A549 (cell line): ENCODE measurements at regions not wholly inside any gene's neighbourhood (a gene's known extent, or its start where the extent isn't known, plus 50 kb on each side); places are given as distances from the start of the nearest gene placed in this dataset.

Source experiments
- ATAC-seq, 2 experiments: fragments of 200-7000 bp in 1 of 2; fragments of >200 bp in 1 of 2; cut with Nextera tagmentation in 1 of 2; cut with Tn5 transposase in 1 of 2; 3 replicates each; pipeline versions ENCODE4 v1.8.0 to v1.9.1; 2018 to 2020; ENCODE audit warnings: mild to moderate bottlenecking in 1 of 2, moderate library complexity in 1 of 2
- CTCF ChIA-PET: fragments of 300-600 bp; sonication (Branson Sonifier 250); formaldehyde crosslinking; extraction: SDS; loops from one replicate; lab custom pipeline; 2021; ENCODE audit warnings: antibody characterized with exemption, inconsistent platforms; lab: Yijun Ruan, JAX
- POLR2A ChIA-PET: fragments of 350-600 bp; formaldehyde crosslinking; extraction: SDS; loops from one replicate; lab custom pipeline; 2021; ENCODE audit warnings: antibody characterized with exemption, inconsistent platforms; lab: Yijun Ruan, JAX
- DNase-seq, 2 experiments: peaks; one replicate each; pipeline versions ENCODE4 v3.0.0 to v3.0.0-alpha.2; 2011 to 2016; ENCODE audit warnings: low read depth in 1 of 2, low spot score in 1 of 2
- FAIRE-seq: peaks from 2 replicates; lab custom pipeline; 2011; peaks lifted over from hg19 to GRCh38; lab: Jason Lieb, UNC
- H3K27ac ChIP-seq, 2 experiments: fragments of >200 bp; sonication (Bioruptor Twin); formaldehyde crosslinking; 3 replicates each; pipeline ENCODE4 v1.5.1; 2016 to 2017
- H3K4me1 ChIP-seq: fragments of >200 bp; sonication (Bioruptor Twin); formaldehyde crosslinking; 3 replicates; pipeline ENCODE4 v1.6.1; 2016
- H3K4me2 ChIP-seq: fragments of >200 bp; sonication (Bioruptor Twin); formaldehyde crosslinking; 3 replicates; pipeline ENCODE4 v1.6.1; 2016
- H3K4me3 ChIP-seq: fragments of >200 bp; sonication (Bioruptor Twin); formaldehyde crosslinking; 3 replicates; pipeline ENCODE4 v1.5.1; 2016
- H3K9me3 ChIP-seq: fragments of >200 bp; sonication (Bioruptor Twin); formaldehyde crosslinking; 3 replicates; pipeline ENCODE4 v1.6.1; 2016
- ATOH8 ChIP-seq: fragments of 250-450 bp; sonication (Bioruptor Pico); IDR thresholded peaks from 2 replicates; pipeline ENCODE4 v1.5.0; 2020; ENCODE audit warnings: low read depth, mild to moderate bottlenecking, moderate library complexity
- CBX2 ChIP-seq: fragments of 200-600 bp; sonication (generic); IDR thresholded peaks from 2 replicates; pipeline ENCODE4 v1.6.1; 2016; ENCODE audit warnings: low read depth, mild to moderate bottlenecking, borderline replicate concordance
- EHF ChIP-seq: fragments of 250-450 bp; sonication (Bioruptor Pico); IDR thresholded peaks from 2 replicates; pipeline ENCODE4 v1.5.0; 2020; ENCODE audit warnings: mild to moderate bottlenecking
- ELK1 ChIP-seq: fragments of 150-350 bp; IDR thresholded peaks from 2 replicates; pipeline ENCODE4 v1.6.1; 2014; ENCODE audit warnings: low read depth, mild to moderate bottlenecking, low read length
- FOXS1 ChIP-seq: fragments of 250-450 bp; sonication (Bioruptor Pico); IDR thresholded peaks from 2 replicates; pipeline ENCODE4 v1.5.0; 2020; ENCODE audit warnings: mild to moderate bottlenecking, moderate library complexity
- GATA3 ChIP-seq: IDR thresholded peaks from 2 replicates; pipeline ENCODE4 v1.6.1; 2012; ENCODE audit warnings: borderline replicate concordance
- HES2 ChIP-seq: fragments of >200 bp; sonication (Bioruptor Twin); formaldehyde crosslinking; IDR thresholded peaks from 2 replicates; pipeline ENCODE4 v1.6.1; 2016
- HOXA7 ChIP-seq: fragments of 250-450 bp; sonication (Bioruptor Pico); IDR thresholded peaks from 2 replicates; pipeline ENCODE4 v1.5.0; 2020; ENCODE audit warnings: mild to moderate bottlenecking, moderate library complexity
- HOXB5 ChIP-seq: fragments of 250-450 bp; sonication (Bioruptor Pico); IDR thresholded peaks from 2 replicates; pipeline ENCODE4 v1.5.0; 2020; ENCODE audit warnings: mild to moderate bottlenecking, moderate library complexity
- KDM1A ChIP-seq: fragments of 200-600 bp; sonication (generic); IDR thresholded peaks from 2 replicates; pipeline ENCODE4 v1.6.1; 2016; ENCODE audit warnings: low read depth, mild to moderate bottlenecking
- KDM5A ChIP-seq: fragments of 200-600 bp; sonication (generic); IDR thresholded peaks from 2 replicates; pipeline ENCODE4 v1.6.1; 2016; ENCODE audit warnings: antibody characterized with exemption, mild to moderate bottlenecking
- MAFK ChIP-seq: fragments of 450-650 bp; IDR thresholded peaks from 2 replicates; pipeline ENCODE4 v1.6.1; 2014; ENCODE audit not compliant: partially characterized antibody
- MAX ChIP-seq: IDR thresholded peaks from 2 replicates; pipeline ENCODE4 v1.6.1; 2012
- MYC ChIP-seq: IDR thresholded peaks from 2 replicates; pipeline ENCODE4 v1.6.1; 2012; ENCODE audit warnings: mild to moderate bottlenecking, inconsistent platforms, low read length, improper control_type of control experiment, borderline replicate concordance
- NFE2L2 ChIP-seq: fragments of 150-350 bp; conservative IDR thresholded peaks from 2 replicates; pipeline ENCODE4 v1.6.1; 2014; ENCODE audit warnings: low read length
- PHF8 ChIP-seq: fragments of 200-600 bp; sonication (generic); IDR thresholded peaks from 2 replicates; pipeline ENCODE4 v1.6.1; 2016; ENCODE audit warnings: low read depth, mild to moderate bottlenecking, antibody characterized with exemption, moderate library complexity, borderline replicate concordance
- POLR2AphosphoS2 ChIP-seq: conservative IDR thresholded peaks from 2 replicates; pipeline ENCODE4 v1.6.1; 2012; ENCODE audit warnings: low read length, improper control_type of control experiment, inconsistent platforms
- RAD21 ChIP-seq, 2 experiments: fragments of >200 bp in 1 of 2; sonication (Bioruptor Twin) in 1 of 2; formaldehyde crosslinking in 1 of 2; IDR thresholded peaks in 1 of 2; conservative IDR thresholded peaks in 1 of 2; 2 replicates in 1 of 2; 3 replicates in 1 of 2; pipeline ENCODE4 v1.6.1; 2012 to 2018; ENCODE audit warnings: inconsistent platforms in 1 of 2
- RCOR1 ChIP-seq: fragments of 150-350 bp; IDR thresholded peaks from 2 replicates; pipeline ENCODE4 v1.6.1; 2014; ENCODE audit warnings: antibody characterized with exemption, low read length, low read depth
- RFX5 ChIP-seq: fragments of 450-650 bp; IDR thresholded peaks from 2 replicates; pipeline ENCODE4 v1.7.1; 2014; ENCODE audit warnings: antibody characterized with exemption, mild to moderate bottlenecking, moderate library complexity
- RNF2 ChIP-seq: fragments of 200-600 bp; sonication (generic); IDR thresholded peaks from 2 replicates; pipeline ENCODE4 v1.6.1; 2016; ENCODE audit warnings: low read depth, mild to moderate bottlenecking, antibody characterized with exemption, moderate library complexity, borderline replicate concordance
- SREBF2 ChIP-seq: fragments of 450-650 bp; IDR thresholded peaks from 2 replicates; pipeline ENCODE4 v1.6.1; 2014; ENCODE audit warnings: mild to moderate bottlenecking, moderate library complexity
- TP53 ChIP-seq: fragments of 250-450 bp; sonication (Bioruptor Pico); IDR thresholded peaks from 2 replicates; pipeline ENCODE4 v1.5.0; 2021; ENCODE audit warnings: mild to moderate bottlenecking, moderate library complexity
- ZC3H11A ChIP-seq: fragments of 450-650 bp; IDR thresholded peaks from 2 replicates; pipeline ENCODE4 v1.6.1; 2014; ENCODE audit warnings: antibody characterized with exemption, mild to moderate bottlenecking
- ZSCAN20 ChIP-seq: fragments of 250-450 bp; sonication (Bioruptor Pico); IDR thresholded peaks from 2 replicates; pipeline ENCODE4 v1.8.0; 2022; ENCODE audit warnings: mild to moderate bottlenecking, moderate library complexity
- WGBS: methylation state at CpG from one replicate; pipeline ENCODE4 v1.1.6; 2017; ENCODE audit errors: missing lambda C conversion rate; 5-methylcytosine and 5-hydroxymethylcytosine counted together
- TF ChIP-seq, protein P1 (sequence below): IDR thresholded peaks from 2 replicates; pipeline ENCODE4 v1.6.1; 2012
- TF ChIP-seq, protein P2 (sequence below): fragments of >200 bp; sonication (Bioruptor Twin); formaldehyde crosslinking; IDR thresholded peaks from 3 replicates; pipeline ENCODE4 v1.6.1; 2016
- TF ChIP-seq, protein P3 (sequence below): fragments of 450-650 bp; IDR thresholded peaks from 2 replicates; pipeline ENCODE4 v1.6.1; 2014; ENCODE audit warnings: antibody characterized with exemption

DNA sequence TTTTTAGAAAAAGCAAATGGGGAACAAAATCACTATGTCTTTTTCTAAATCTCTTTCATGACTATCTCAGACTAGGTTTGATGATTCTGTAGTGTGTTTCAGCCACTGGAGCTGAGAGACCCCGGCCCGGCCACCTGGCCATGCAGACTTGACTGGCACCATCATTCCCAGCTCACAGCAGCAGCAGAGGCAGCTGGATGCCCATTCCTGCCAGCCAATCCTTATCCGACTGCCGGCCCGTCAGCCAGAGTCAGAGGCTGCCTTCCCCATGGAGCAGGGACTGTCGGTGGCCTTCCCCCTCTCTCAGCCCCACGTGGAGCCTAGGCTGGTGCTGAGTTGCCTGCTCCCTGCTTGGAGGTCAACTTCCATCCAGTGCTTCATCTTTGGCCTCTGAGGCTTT lies 56.0 kb upstream of the WSB1 start:
- ATAC-seq = no peak
- no peak for FAIRE-seq
- Histone ChIP-seq H3K27ac (peak overlapping the region in 1 of 2 experiments; percentile 55; a peak in 2 of 6 replicates), H3K4me2 (no peak overlapping the region), H3K9me3 (no peaks in the 10 kb centered on the region), H3K4me1 (peaks cover 31% of the 10 kb centered on the region), H3K4me3 (no peak overlapping the region)
- ChIA-PET CTCF (interaction anchor here (1.0 to 11.4 kb wide), 35 partner anchors 7 to 656 kb away, joined by 3 to 306 read pairs (median 11); partner anchors contain the start of genes KSR1, LYRM9 and WSB1), POLR2A (interaction anchor here (1.7 to 4.2 kb wide), 2 partner anchors 57 to 95 kb away, joined by 14 to 37 read pairs; partner anchors contain the start of gene WSB1)
- TF ChIP-seq FOXS1 = no peak
- TF ChIP-seq RFX5 = no peak
- TF ChIP-seq MAFK = no peak
- TF ChIP-seq, protein P1, sequence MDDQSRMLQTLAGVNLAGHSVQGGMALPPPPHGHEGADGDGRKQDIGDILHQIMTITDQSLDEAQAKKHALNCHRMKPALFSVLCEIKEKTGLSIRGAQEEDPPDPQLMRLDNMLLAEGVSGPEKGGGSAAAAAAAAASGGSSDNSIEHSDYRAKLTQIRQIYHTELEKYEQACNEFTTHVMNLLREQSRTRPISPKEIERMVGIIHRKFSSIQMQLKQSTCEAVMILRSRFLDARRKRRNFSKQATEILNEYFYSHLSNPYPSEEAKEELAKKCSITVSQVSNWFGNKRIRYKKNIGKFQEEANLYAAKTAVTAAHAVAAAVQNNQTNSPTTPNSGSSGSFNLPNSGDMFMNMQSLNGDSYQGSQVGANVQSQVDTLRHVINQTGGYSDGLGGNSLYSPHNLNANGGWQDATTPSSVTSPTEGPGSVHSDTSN = no peak
- TF ChIP-seq ZC3H11A = no peak
- TF ChIP-seq SREBF2 = no peak
- no peak for TF ChIP-seq ELK1
- TF ChIP-seq GATA3 = no peak
- no peak for TF ChIP-seq RAD21 (conservative IDR thresholded peaks at IDR 0.05 in 1 of 2, IDR thresholded peaks at IDR 0.05 in 1 of 2)
- TF ChIP-seq EHF (CRISPR knock-in tag) = no peak
- TF ChIP-seq HES2 = no peak
- TF ChIP-seq KDM5A = no peak
- no peak for TF ChIP-seq ATOH8 (CRISPR knock-in tag)
- TF ChIP-seq ZSCAN20 (CRISPR knock-in tag) = no peak
- TF ChIP-seq PHF8 = no peak
- no peak for TF ChIP-seq MYC
- no peak for TF ChIP-seq NFE2L2
- 64% methylated on average over 4 of the region's 7 CpGs for WGBS
- DNase-seq = no peak

DNA sequence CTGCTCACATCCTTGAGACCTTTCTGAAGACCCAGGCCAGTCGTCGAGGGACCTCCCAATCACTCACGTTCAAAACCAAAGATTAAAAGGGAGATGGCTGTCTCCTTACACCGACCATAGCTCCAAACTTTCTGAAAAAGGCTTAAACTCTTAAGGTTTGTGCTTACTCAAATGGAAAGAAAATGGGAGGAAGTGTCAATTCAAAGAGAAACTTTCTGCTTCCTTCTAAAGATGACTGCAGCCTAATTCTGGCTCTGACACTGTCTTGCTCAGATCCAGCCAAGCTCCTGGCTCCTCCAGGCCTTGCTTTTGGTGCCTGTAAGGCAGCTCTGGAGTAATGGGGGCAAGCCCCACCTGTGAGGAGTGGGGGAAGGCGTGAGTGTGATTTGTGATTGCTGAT lies 54.9 kb upstream of the WSB1 start:
- FAIRE-seq (no peak), DNase-seq (no peak), ATAC-seq (no peak)
- 75% methylated on average over 5 of the region's 5 CpGs for WGBS
- CTCF ChIA-PET = interaction anchor here (0.6 to 11.4 kb wide), 14 partner anchors 10 to 521 kb away, joined by 3 to 306 read pairs (median 16); partner anchors contain the start of gene WSB1
- H3K9me3 ChIP-seq = no peaks in the 10 kb centered on the region
- no peak overlapping the region for H3K4me2 ChIP-seq
- H3K4me3 ChIP-seq = no peak overlapping the region
- TF ChIP-seq MAFK (no peak), TP53 (CRISPR knock-in tag) (no peak), PHF8 (no peak), FOXS1 (no peak), POLR2AphosphoS2 (no peak), KDM1A (no peak), HES2 (no peak), ZC3H11A (no peak), RNF2 (no peak), CBX2 (no peak), RCOR1 (no peak), HOXB5 (CRISPR knock-in tag) (no peak), HOXA7 (no peak), MAX (no peak)
- TF ChIP-seq, protein P2, sequence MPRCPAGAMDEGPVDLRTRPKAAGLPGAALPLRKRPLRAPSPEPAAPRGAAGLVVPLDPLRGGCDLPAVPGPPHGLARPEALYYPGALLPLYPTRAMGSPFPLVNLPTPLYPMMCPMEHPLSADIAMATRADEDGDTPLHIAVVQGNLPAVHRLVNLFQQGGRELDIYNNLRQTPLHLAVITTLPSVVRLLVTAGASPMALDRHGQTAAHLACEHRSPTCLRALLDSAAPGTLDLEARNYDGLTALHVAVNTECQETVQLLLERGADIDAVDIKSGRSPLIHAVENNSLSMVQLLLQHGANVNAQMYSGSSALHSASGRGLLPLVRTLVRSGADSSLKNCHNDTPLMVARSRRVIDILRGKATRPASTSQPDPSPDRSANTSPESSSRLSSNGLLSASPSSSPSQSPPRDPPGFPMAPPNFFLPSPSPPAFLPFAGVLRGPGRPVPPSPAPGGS = no peak
- TF ChIP-seq, protein P3, sequence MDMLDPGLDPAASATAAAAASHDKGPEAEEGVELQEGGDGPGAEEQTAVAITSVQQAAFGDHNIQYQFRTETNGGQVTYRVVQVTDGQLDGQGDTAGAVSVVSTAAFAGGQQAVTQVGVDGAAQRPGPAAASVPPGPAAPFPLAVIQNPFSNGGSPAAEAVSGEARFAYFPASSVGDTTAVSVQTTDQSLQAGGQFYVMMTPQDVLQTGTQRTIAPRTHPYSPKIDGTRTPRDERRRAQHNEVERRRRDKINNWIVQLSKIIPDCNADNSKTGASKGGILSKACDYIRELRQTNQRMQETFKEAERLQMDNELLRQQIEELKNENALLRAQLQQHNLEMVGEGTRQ = no peak
- peak overlapping the region in 1 of 2 experiments; percentile 36; a peak in 2 of 6 replicates for H3K27ac ChIP-seq
- POLR2A ChIA-PET = interaction anchor here (4.2 kb wide), 1 partner anchor 56 kb away, joined by 37 read pairs; the partner anchor contains the start of gene WSB1
- H3K4me1 ChIP-seq = peaks cover 32% of the 10 kb centered on the region
